Fibroblast of skin of scalp (primary cell): ENCODE measurements at regions not wholly inside any gene's neighbourhood (a gene's known extent, or its start where the extent isn't known, plus 50 kb on each side); places are given as distances from the start of the nearest gene placed in this dataset.

Experiments
- DNase-seq: peaks from one replicate; pipeline ENCODE4 v3.0.0-alpha.2; 2013

DNA sequence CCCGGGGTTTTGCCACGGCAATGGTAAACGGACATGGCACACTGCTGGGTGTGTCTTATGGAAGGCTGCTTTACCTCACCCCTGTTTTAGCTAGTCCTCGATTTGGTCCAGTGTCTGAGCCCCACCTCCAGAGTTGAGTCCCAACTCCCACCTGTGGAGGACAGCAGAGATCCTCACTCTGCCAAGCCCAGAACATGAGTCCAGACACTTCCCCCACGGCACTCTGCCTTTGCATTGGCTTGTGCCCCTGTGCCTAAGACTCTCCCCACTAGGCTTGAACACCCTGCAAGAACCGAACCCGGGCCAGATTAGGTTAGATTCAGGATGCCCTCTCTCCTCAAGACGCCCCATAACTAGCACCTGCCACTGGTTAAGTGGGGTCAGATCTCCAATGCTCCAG lies 59.8 kb upstream of the C14orf180 start:
- no peak for DNase-seq

DNA sequence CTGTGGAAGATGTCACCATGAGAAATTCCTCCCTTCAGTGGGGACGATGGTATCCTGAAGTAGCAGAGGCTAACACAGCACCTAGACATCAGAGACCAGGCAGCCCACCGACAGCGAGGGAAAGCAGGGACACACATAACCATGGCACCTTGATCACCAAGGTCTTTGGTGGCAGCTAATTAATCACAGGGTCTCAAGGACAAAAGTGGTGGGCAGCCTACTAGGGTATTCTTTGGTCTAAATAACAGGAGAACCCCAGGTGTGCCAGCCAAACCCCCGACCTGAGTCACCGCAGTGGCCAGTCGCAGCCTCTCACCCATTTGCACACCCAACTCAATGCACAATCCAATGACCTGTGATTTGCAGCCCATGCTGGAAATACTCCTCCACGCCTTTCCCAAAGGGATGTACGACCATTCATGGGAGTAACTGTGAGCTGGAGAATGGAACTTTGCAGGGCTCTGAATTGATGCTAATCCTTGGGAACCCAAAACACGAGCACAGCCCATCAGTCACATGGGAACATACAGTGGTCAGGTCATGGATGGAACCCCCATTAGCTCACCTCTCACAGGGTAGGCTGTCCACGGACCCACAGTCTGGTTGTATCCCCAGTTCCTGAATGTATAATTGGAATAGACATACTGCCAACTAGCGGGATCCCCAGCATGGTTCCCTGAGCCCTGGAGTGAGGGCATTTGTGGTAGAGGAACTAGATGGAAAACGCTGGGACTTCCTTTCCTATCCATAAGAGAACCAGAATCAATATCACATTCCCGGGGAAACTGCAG lies 58.7 kb upstream of the C14orf180 start:
- no peak for DNase-seq

GRCh38 chr14:104521816-104522745 lies 57.5 kb upstream of the C14orf180 start:
- no peak for DNase-seq

- DNase-seq: no peak
Observed at GRCh38 chr14:104522926-104523545, 56.5 kb upstream of the C14orf180 start.

DNA sequence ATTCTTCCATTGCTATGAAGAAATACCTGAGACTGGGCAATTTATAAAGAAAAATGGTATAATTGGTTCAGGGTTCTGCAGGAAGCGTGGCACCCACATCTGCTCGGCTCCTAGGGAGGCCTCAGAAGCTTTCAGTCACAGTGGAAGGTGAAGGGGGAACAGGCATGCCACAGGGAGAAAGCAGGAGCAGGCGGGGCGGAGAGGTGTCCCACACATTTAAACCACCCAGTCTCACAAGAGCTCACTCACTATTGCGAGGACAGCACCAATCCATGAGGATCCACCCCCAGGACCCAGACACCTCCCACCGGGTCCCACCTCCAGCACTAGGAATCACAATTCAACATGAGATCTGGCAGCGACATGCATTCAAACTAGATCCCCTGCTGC lies 56.0 kb upstream of the C14orf180 start:
- DNase-seq: no peak

- no peak for DNase-seq
Observed at GRCh38 chr14:104524726-104525125, 54.8 kb upstream of the C14orf180 start.

DNA sequence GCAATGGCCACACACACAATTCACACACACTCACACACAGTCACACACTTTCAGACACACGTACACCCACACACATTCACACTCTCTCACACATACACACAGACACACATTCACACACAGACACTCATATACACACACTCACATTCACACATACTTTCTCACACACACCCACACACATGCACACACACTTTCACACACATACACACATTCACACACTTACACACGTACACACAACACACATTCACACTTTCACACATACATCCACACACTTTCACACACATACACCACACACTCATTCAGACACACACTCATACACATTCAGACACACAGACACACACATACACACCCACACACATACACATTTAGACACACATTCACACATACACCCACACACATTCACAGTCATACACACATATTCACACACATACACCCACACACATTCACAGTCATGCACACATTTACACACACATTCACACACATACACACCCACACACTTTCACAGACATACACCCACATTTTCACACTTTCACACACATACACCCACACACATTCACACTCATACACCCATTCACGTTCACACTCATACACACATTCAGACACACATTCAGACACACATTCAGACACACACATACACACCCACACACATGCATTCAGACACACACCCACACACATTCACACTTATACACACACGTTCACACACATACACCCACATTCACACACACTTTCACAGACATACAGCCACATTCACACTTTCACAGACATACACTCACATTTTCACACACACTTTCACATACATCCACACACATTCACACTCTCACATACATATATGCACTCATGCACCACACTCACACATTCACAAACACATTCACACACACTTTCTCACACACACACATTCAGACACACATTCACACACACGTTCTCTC lies 52.6 kb upstream of the C14orf180 start:
- DNase-seq: no peak

DNA sequence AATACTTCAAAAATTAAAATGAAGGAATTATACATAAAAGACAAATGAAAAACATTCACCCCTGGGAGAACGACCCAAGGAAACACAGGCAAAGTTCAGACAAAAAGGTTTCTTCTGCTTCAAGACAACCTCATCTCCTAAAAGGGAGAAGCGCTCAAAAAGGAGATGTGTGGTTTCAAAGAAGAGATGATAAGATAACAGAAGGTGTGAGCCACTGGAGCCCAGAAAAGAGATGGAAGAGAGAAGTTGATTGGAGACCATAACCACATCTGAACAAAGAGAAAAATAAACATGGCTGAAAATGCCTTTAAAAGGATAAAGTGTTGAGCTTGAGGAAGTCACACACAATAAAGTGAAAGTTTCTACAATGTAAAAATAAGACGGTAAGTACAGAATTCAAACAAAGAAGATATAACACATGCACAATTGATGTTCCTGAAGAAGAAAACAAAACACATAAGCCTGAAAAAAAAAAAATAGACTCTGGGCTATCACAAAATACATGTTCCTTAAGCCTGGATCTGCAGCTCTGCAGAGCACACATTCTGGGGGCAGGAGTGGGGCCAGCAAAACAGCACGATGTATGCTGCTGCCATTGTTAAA lies 51.6 kb upstream of the C14orf180 start:
- DNase-seq: no peak

DNA sequence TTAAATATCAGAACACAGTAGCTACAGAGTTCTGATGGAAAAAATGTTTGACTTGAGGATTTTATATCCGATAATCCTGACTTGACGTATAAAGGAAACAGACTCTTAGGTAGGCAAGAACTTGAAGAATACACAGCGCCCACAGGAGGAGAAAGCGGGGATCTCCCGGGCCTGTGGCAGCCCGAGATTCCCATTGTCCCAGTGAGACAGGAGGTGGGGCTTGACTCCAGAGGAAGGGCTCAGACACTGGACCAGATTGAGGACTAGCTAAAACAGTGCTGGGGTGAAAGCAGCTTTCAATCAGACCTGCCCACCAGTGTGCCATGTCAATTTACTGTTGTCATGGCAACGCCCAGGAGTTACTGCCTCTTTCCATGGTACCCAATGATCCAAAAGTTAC lies 51.1 kb upstream of the C14orf180 start:
- DNase-seq: no peak
